NT2/D1 (cell line): ENCODE measurements at regions not wholly inside any gene's neighbourhood (a gene's known extent, or its start where the extent isn't known, plus 50 kb on each side); places are given as distances from the start of the nearest gene placed in this dataset.

Experiments used
- SUZ12 ChIP-seq: IDR thresholded peaks from 2 replicates; pipeline ENCODE4 v1.6.1; 2011; ENCODE audit not compliant: insufficient read length, insufficient read depth; ENCODE audit errors: extremely low read depth
- YY1 ChIP-seq: IDR thresholded peaks from 2 replicates; pipeline ENCODE4 v1.6.1; 2011; ENCODE audit not compliant: insufficient read length, insufficient read depth
- ZNF274 ChIP-seq: IDR thresholded peaks from 2 replicates; pipeline ENCODE4 v1.6.1; 2011; ENCODE audit warnings: mild to moderate bottlenecking, low read depth, low read length

DNA sequence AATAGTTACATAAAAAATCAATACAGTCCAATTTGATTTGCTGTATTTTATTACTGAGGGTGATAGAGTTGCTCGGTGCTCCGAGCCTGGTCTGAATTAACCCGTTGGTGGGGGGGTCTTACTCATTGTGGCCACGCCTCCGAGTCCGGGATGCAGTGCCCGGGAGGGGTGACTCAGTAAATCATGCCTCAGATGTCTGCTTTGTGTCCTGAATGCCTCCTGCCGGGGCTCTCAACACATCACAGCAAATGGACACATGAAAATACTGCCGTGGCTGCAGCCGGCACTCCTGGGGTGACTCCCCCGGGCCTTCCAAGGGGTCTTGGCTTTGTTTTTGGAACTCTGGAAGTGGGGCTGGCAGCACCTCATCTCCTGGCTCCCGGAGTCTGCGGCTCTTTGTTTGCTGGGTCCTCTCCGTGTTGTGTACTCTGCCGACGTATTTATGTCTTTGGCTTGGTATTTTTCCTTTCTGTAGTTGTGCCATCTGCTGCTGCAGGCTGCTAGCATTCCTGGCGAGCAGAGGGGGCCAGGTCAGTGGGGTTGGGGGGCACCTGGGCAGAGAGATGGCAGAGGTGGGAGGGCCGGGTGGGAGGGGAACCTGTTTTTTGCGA, 129.0 kb downstream of the AACS start:
- TF ChIP-seq ZNF274 (no peak), SUZ12 (no peak), YY1 (no peak)
